Fibroblast of pulmonary artery (primary cell): ENCODE measurements at regions not wholly inside any gene's neighbourhood (a gene's known extent, or its start where the extent isn't known, plus 50 kb on each side); places are given as distances from the start of the nearest gene placed in this dataset.
"Not testable (repeated sequence)": the region's sequence is repeated elsewhere in the genome, so short reads cannot be mapped to it uniquely, and the experiment has no call there.

ENCODE experiments used
- DNase-seq: peaks from one replicate; pipeline ENCODE4 v3.0.0-alpha.2; 2010; ENCODE audit warnings: low read depth
- H3K4me3 ChIP-seq: replicated peaks from 2 replicates; pipeline ENCODE4 v1.5.1; 2011; ENCODE audit warnings: low read depth, mild to moderate bottlenecking, control low read depth, low read length, moderate library complexity
- TF ChIP-seq, protein P1 (sequence below): IDR thresholded peaks from 2 replicates; pipeline ENCODE4 v1.5.1; 2011; ENCODE audit warnings: mild to moderate bottlenecking, control low read depth, low read length, inconsistent platforms; ENCODE audit errors: missing control alignments

DNA sequence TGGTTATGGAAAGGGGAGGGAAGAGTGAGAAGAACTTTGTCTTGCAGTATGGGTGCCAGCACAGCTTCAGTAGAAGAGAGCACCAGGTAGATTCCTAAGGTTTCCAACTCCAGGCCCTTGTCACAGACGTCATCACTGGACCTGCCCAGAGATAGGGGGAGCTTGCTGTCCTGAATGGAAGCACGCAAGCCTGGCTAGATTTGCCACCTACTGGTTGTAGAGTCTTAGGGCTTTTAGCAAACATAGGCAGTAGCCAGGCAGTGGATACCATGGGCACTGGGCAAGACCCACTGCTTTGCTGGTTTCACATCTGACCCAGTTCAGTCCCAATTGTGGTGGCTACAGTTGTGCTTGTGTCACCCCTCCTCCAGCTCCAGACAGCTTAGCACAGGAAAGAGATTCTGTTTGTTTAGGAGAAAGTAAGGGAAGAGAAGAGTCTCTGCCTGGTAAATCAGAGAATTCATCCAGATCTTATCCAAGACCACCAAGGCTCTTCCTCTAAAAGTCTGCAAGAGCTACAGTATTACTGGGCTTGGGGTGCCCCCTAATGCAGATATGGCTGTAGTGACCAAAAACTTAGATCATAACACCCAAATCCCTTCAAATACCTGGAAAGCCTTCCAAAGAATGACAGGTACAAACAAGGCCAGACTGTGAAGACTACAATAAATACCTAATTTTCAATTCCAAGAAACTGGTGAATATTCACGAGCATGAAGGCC lies 158.9 kb downstream of the HINT1 start:
- H3K4me3 ChIP-seq: no peak overlapping the region
- no peak for DNase-seq
- TF ChIP-seq, protein P1, sequence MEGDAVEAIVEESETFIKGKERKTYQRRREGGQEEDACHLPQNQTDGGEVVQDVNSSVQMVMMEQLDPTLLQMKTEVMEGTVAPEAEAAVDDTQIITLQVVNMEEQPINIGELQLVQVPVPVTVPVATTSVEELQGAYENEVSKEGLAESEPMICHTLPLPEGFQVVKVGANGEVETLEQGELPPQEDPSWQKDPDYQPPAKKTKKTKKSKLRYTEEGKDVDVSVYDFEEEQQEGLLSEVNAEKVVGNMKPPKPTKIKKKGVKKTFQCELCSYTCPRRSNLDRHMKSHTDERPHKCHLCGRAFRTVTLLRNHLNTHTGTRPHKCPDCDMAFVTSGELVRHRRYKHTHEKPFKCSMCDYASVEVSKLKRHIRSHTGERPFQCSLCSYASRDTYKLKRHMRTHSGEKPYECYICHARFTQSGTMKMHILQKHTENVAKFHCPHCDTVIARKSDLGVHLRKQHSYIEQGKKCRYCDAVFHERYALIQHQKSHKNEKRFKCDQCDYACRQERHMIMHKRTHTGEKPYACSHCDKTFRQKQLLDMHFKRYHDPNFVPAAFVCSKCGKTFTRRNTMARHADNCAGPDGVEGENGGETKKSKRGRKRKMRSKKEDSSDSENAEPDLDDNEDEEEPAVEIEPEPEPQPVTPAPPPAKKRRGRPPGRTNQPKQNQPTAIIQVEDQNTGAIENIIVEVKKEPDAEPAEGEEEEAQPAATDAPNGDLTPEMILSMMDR: no peak

DNA sequence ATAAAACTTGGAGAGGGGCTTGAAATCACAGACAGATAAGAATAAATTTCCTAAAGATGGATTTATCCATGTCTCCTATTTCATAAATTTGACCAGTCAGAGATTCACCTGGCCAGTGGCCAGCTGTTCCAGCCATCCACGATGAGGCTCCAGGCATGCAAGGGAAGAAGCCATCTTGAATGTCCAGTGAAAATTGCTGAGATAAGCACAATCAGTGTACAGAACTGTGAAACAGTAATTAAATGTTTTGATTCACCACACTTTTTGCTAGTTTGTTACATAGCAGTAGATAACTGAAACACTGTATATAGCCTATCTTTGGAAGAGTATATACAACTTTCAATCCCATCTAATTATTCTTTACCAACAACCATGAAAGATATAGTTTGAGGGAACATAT lies 163.5 kb downstream of the HINT1 start:
- no peak overlapping the region for H3K4me3 ChIP-seq
- DNase-seq: no peak
- TF ChIP-seq, protein P1: no peak

DNA sequence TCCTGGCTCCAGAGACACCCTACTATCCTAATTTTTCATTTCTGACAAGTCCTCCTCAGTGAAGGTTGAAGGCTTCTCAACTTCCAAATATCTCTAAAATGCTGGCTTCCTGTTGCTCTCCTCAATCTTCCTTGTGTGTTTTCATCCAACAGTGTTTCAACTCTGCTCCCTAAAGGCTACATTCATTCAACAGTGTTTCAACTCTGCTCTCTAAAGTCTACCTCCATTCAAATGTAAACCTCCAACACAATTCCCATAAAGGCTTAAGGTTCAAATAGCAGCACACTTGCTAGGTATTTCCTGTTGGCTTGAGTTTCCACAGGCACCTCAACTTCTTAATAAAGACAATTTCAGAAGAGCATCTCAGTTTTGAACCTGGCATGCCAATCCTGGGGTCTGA lies 164.8 kb downstream of the HINT1 start:
- TF ChIP-seq, protein P1: no peak

DNA sequence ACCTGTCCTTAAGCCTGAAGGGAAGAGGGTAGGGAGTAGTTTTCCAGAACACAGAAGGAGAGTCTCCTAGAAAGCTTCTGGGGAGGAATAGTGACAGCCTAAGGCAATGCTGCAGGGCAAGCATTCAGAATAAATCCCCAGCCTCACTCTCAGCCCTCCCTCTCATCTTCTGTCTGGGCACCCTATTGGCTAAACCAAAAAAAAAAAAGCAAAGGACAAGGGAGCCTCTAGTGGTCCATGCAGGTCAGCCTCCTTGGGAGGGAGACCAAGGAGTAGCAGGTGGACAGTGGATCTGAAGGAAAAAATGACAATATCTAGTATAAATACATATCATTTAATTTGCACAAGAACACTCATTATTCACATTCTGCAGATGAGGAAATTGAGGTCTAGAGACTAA lies 168.3 kb downstream of the HINT1 start:
- DNase-seq, H3K4me3 ChIP-seq: not testable (repeated sequence)

More for the DNA sequence above, 164.8 kb downstream of the HINT1 start:
- no peak overlapping the region for H3K4me3 ChIP-seq
- no peak for DNase-seq

DNA sequence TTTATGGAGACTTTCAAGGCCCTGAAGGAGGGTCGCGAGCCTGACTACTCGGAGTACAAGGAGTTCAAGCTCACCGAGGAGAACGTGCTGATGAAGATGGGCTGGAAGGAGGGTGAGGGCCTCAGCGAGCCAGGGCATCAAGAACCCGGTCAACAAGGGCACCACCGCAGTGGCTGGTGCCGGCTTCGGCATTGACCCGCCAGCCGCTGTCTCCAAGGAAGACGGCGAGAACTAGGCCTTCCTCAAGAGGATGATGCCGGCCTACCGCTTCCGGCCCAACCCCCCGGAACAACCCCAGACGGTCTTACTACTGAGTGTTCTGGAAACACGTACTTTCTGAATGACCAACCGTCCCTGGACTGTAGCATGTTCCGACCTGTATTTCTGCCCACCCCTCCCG lies 169.2 kb downstream of the HINT1 start:
- DNase-seq: no peak
- TF ChIP-seq, protein P1: no peak
- no peak overlapping the region for H3K4me3 ChIP-seq

DNA sequence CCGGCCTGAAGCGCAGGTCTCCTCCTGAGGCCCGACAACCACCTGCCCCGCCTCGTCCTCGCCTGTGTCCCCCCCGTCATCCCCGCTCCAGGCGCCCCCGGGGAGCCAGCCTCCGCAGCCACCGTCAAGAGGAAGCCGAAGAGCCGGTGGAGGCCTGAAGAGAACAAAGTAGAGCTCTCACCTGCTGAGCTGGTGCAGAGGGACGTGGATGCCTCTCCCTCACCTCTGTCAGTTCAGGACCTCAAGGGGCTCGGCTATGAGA lies 169.9 kb downstream of the HINT1 start:
- no peak for DNase-seq
- no peak overlapping the region for H3K4me3 ChIP-seq
- TF ChIP-seq, protein P1: no peak

DNA sequence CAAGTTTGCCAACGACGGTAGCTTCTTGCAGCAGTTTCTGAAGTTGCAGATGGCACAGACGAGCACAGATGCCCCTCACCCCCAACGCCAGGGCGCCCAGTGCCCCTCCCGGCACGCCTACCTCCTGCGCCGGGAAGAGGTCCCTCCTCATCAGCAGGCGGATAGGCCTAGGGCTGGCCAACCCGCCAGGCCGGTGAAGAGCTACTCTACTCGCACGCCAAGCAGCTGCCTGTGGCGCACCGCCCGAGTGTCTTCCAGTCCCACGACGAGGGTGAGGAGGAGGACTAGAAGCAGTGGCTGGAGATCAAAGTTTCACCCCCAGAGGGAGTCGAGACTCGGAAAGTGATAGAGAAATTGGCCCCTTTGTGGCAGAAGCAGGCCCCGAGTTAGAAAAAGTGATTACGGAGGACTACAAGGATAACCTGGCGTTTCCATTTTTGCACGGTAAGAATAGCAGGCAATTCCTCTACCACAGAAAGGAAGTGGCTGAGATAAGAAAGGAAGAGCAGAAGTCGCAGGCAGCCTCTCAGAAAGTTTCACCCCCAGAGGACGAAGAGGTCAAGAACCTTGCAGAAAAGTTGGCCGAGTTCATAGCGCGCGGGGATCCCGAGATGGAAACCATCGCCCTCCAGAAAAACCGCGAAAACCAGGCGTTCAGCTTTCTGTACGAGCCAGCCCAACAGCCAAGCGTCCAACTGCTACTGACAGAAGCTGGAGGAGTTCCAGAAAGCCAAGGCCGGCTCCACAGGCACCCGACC lies 170.4 kb downstream of the HINT1 start:
- no peak for DNase-seq
- TF ChIP-seq, protein P1: no peak
- no peak overlapping the region for H3K4me3 ChIP-seq
